ENCODE measurements at regions not wholly inside any gene's neighbourhood (a gene's known extent, or its start where the extent isn't known, plus 50 kb on each side); places are given as distances from the start of the nearest gene placed in this dataset.

- Histone ChIP-seq H3K4me2 (no peak overlapping the region), H3K4me3 (ENCODE audit: low read depth in 2 of 2, low read length in 1 of 2) (no peak overlapping the region; a peak in 1 of 4 replicates), H3F3A (replicated peaks; ENCODE audit: insufficient read depth) (peaks cover 33% of the 10 kb centered on the region), H4K20me1 (ENCODE audit: insufficient read depth) (peaks cover 18% of the 10 kb centered on the region), H3K9me2 (no peaks in the 10 kb centered on the region), H3K79me2 (ENCODE audit: insufficient read depth) (peaks cover 66% of the 10 kb centered on the region), H3K9ac (no peak overlapping the region), H3K36me3 (replicated peaks in 1 of 2; ENCODE audit: control insufficient read depth in 1 of 2, insufficient read depth in 2 of 2, low read length in 1 of 2) (peaks cover 24 to 34% of the 10 kb centered on the region in 2 experiments), H3K27me3 (ENCODE audit: insufficient read depth) (no peaks in the 10 kb centered on the region), H3K4me1 (ENCODE audit: control insufficient read depth in 1 of 2, insufficient read depth in 2 of 2, low read depth in 1 of 2, low read length in 1 of 2) (peaks cover 20 to 41% of the 10 kb centered on the region in 2 experiments; a peak in 3 of 4 replicates), H3K27ac (ENCODE audit: low read depth in 2 of 2, low read length in 1 of 2) (peak overlapping the region; percentile 42 to 96; a peak in 3 of 4 replicates), H3K9me3 (0 out of 2 replicates have a peak, but pooled peaks cover 4% of the 10 kb centered on the region), H2AFZ (ENCODE audit: low read depth) (no peak overlapping the region)
- TF ChIP-seq GATA2 (CRISPR knock-in tag; IDR thresholded peaks at IDR 0.05) (peak; percentile 43; the same call in 1 of the 2 replicates), EP300 (IDR thresholded peaks at IDR 0.05; ENCODE audit: borderline replicate concordance in 1 of 2, low read depth in 1 of 2, low read length in 1 of 2) (0 out of 4 replicates have a peak, but pooled peaks of 1 of the 2 experiments have one; percentile 44), ELF1 (IDR thresholded peaks at IDR 0.05) (no peak)
- 83% methylated on average over 2 of the region's 2 CpGs for WGBS (ENCODE audit: low lambda C conversion rate)
- no peak for DNase-seq
- POLR2A ChIA-PET = interaction anchor here (1.5 to 2.1 kb wide), 3 partner anchors 11 to 16 kb away, joined by 7 to 14 read pairs (median 8); no protein-coding TSS in a partner anchor
- CTCF ChIA-PET = interaction anchor here (0.9 to 3.4 kb wide), 9 partner anchors 10 to 137 kb away, joined by 3 to 23 read pairs (median 6); partner anchors contain the start of gene SCHIP1
Observed at GRCh38 chr3:159867372-159867771, 121.3 kb upstream of the IL12A start.

- Histone ChIP-seq H2AFZ (ENCODE audit: low read depth) (no peak overlapping the region), H3K79me2 (ENCODE audit: insufficient read depth) (peaks cover 62% of the 10 kb centered on the region), H3K27ac (ENCODE audit: low read depth in 2 of 2, low read length in 1 of 2) (no peak overlapping the region), H3K4me3 (ENCODE audit: low read depth in 2 of 2, low read length in 1 of 2) (no peak overlapping the region), H4K20me1 (ENCODE audit: insufficient read depth) (peaks cover 14% of the 10 kb centered on the region; the same call in 1 of the 2 replicates), H3F3A (replicated peaks; ENCODE audit: insufficient read depth) (peaks cover 34% of the 10 kb centered on the region), H3K27me3 (ENCODE audit: insufficient read depth) (no peaks in the 10 kb centered on the region), H3K4me2 (no peak overlapping the region), H3K9ac (no peak overlapping the region), H3K36me3 (replicated peaks in 1 of 2; ENCODE audit: control insufficient read depth in 1 of 2, insufficient read depth in 2 of 2, low read length in 1 of 2) (peaks cover 23 to 34% of the 10 kb centered on the region in 2 experiments), H3K4me1 (ENCODE audit: control insufficient read depth in 1 of 2, insufficient read depth in 2 of 2, low read depth in 1 of 2, low read length in 1 of 2) (peaks cover 29 to 30% of the 10 kb centered on the region in 2 experiments), H3K9me3 (0 out of 2 replicates have a peak, but pooled peaks cover 4% of the 10 kb centered on the region), H3K9me2 (no peaks in the 10 kb centered on the region)
- CTCF ChIA-PET = interaction anchor here (0.6 to 5.3 kb wide), 7 partner anchors 11 to 200 kb away, joined by 3 to 29 read pairs (median 4); no protein-coding TSS in a partner anchor
- POLR2A ChIA-PET = no interaction called here
- no peak for DNase-seq
- WGBS (ENCODE audit: low lambda C conversion rate) = 74% methylated on average over 1 of the region's 1 CpG
- TF ChIP-seq EZH2phosphoT487 (IDR thresholded peaks at IDR 0.05; ENCODE audit: borderline replicate concordance, low read depth) = no peak
- no peak for TF ChIP-seq IRF3 (IDR thresholded peaks at IDR 0.05; ENCODE audit: low read depth, low read length)
- TF ChIP-seq RCOR1 (IDR thresholded peaks at IDR 0.05; ENCODE audit: low read length) = no peak
- TF ChIP-seq SMC3 (IDR thresholded peaks at IDR 0.05; ENCODE audit: low read depth, low read length) = no peak
Observed at GRCh38 chr3:159870723-159871122, 117.9 kb upstream of the IL12A start.

GRCh38 chr3:159872374-159873109 is 116.1 kb upstream of the IL12A start:
- Histone ChIP-seq H3K36me3 (replicated peaks in 1 of 2; ENCODE audit: control insufficient read depth in 1 of 2, insufficient read depth in 2 of 2, low read length in 1 of 2) (peaks cover 16 to 27% of the 10 kb centered on the region in 2 experiments), H3K79me2 (ENCODE audit: insufficient read depth) (peaks cover 75% of the 10 kb centered on the region), H3F3A (replicated peaks; ENCODE audit: insufficient read depth) (peaks cover 20% of the 10 kb centered on the region), H2AFZ (ENCODE audit: low read depth) (no peak overlapping the region), H3K27me3 (ENCODE audit: insufficient read depth) (no peaks in the 10 kb centered on the region), H3K9me2 (no peaks in the 10 kb centered on the region), H3K4me1 (ENCODE audit: control insufficient read depth in 1 of 2, insufficient read depth in 2 of 2, low read depth in 1 of 2, low read length in 1 of 2) (peaks cover 16 to 17% of the 10 kb centered on the region in 2 experiments), H3K4me2 (peak overlapping the region; percentile 6; the same call in 1 of the 2 replicates), H3K9ac (no peak overlapping the region), H3K27ac (ENCODE audit: low read depth in 2 of 2, low read length in 1 of 2) (peak overlapping the region; percentile 53 to 73; a peak in 3 of 4 replicates), H3K4me3 (ENCODE audit: low read depth in 2 of 2, low read length in 1 of 2) (no peak overlapping the region), H4K20me1 (ENCODE audit: insufficient read depth) (0 out of 2 replicates have a peak, but pooled peaks cover 3% of the 10 kb centered on the region), H3K9me3 (0 out of 2 replicates have a peak, but pooled peaks cover 4% of the 10 kb centered on the region)
- DNase-seq = no peak
- ChIA-PET POLR2A (no interaction called here), CTCF (interaction anchor here (1.2 to 5.3 kb wide), 9 partner anchors 11 to 131 kb away, joined by 3 to 29 read pairs (median 5); partner anchors contain the start of gene IL12A)
- WGBS (ENCODE audit: low lambda C conversion rate) = 32% methylated on average over 3 of the region's 3 CpGs
- no peak for TF ChIP-seq USF1 (IDR thresholded peaks at IDR 0.05; ENCODE audit: borderline replicate concordance, low read depth)
- peak; percentile 96 for TF ChIP-seq JUND (IDR thresholded peaks at IDR 0.05)
- peak; percentile 85 for TF ChIP-seq PBX3 (IDR thresholded peaks at IDR 0.05)
- no peak for TF ChIP-seq TAF1 (IDR thresholded peaks at IDR 0.05; ENCODE audit: borderline replicate concordance, low read depth, low read length)
- TF ChIP-seq FOSL2 (IDR thresholded peaks at IDR 0.05; ENCODE audit: borderline replicate concordance, low read depth) = peak; percentile 94
- TF ChIP-seq ZBTB33 (IDR thresholded peaks at IDR 0.05; ENCODE audit: borderline replicate concordance, low read depth) = peak; percentile 74; the same call in 1 of the 2 replicates
- peak; percentile 90; the same call in 1 of the 2 replicates for TF ChIP-seq MEF2A (IDR thresholded peaks at IDR 0.05; ENCODE audit: borderline replicate concordance, low read depth)
